Activated T-cell treated with anti-CD3 and anti-CD28 coated beads, Interleukin-2, amount 50 U/mL, for 4 hours (primary cell): ENCODE measurements at regions not wholly inside any gene's neighbourhood (a gene's known extent, or its start where the extent isn't known, plus 50 kb on each side); places are given as distances from the start of the nearest gene placed in this dataset.
"Not testable (repeated sequence)": the region's sequence is repeated elsewhere in the genome, so short reads cannot be mapped to it uniquely, and the experiment has no call there.

Experiments used
- ATAC-seq, 2 donors: fragments of 200-7000 bp; cut with Tn5 transposase; one replicate each; pipeline ENCODE4 v1.10.0; 2021
- DNase-seq: peaks from one replicate; pipeline ENCODE4 v3.0.0-alpha.2; 2020
- H3K27me3 Mint-ChIP-seq: one replicate; pipeline ENCODE4 v1.8.0; 2021; ENCODE audit warnings: low read depth, mixed read lengths
- H3K36me3 Mint-ChIP-seq: one replicate; pipeline ENCODE4 v1.8.0; 2022; ENCODE audit warnings: mixed read lengths; ENCODE audit not compliant: insufficient read depth
- H3K4me1 Mint-ChIP-seq: one replicate; pipeline ENCODE4 v1.8.0; 2021; ENCODE audit warnings: low read depth, mixed read lengths
- H3K4me3 Mint-ChIP-seq: one replicate; pipeline ENCODE4 v1.8.0; 2021; ENCODE audit warnings: mild to moderate bottlenecking, moderate library complexity, mixed read lengths
- H3K9me3 Mint-ChIP-seq: one replicate; pipeline ENCODE4 v1.8.0; 2021; ENCODE audit warnings: mixed read lengths

GRCh38 chr21:9851166-9851565, 670.2 kb upstream of the TPTE start:
- H3K27me3 Mint-ChIP-seq, H3K4me1 Mint-ChIP-seq, H3K9me3 Mint-ChIP-seq, DNase-seq, H3K4me3 Mint-ChIP-seq, H3K36me3 Mint-ChIP-seq, ATAC-seq: not testable (repeated sequence)

DNA sequence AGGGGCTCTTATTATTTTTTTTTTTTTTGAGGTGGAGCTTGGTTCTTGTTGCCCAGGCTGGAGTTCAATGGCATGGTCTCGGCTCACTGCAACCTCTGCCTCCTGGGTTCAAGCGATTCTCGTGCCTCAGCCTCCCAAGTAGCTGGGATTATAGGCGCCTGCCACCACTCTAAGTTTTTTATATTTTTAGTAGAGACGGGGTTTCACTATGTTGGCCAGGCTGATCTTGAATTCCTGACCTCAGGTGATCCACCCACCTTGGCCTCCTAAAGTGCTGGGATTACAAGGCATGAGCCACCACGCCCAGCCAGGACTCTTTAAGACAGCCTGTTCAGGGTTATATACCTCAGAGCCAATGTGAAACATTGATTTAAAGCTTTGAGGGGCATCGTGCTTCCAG, 669.7 kb upstream of the TPTE start:
- ATAC-seq, H3K9me3 Mint-ChIP-seq, H3K4me1 Mint-ChIP-seq, H3K36me3 Mint-ChIP-seq, DNase-seq, H3K27me3 Mint-ChIP-seq, H3K4me3 Mint-ChIP-seq: not testable (repeated sequence)

DNA sequence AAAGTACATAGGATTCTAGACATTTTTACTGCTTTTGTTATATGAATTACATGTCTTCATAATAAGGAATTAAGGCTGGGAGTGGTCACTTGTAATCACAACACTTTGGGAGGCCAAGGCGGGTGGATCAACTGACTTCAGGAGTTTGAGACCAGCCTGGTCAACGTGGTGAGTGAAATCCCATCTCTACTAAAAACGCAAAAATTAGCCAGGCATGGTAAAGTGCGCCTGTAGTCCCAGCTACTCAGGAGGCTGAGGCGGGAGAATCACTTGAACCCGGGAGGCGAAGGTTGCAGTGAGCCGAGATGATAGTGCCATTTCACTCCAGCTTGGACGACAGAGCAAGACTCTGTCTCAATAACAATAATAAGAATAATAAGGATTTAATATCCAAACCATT, 663.8 kb upstream of the TPTE start:
- not testable (repeated sequence) for H3K4me1 Mint-ChIP-seq, ATAC-seq, DNase-seq, H3K36me3 Mint-ChIP-seq, H3K27me3 Mint-ChIP-seq, H3K4me3 Mint-ChIP-seq
- peaks cover 14% of the 10 kb centered on the region for H3K9me3 Mint-ChIP-seq

DNA sequence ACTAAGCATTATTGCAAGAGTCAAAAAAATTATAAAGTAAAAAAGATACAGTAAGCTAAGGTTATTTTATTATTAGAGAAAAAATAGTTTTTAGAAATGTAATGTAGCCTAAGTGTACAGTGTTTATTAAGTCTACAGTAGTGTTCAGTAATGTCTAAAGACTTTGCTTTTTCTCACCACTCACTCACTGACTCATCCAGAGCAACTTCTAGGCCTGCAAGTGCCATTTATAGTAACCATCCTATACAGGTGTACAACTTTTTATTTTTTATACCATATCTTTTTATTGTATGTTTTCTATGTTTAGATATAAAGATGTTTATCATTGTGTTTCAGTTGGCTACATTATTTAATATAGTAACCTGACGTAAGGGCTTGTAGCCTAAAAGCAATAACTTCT, 661.5 kb upstream of the TPTE start:
- H3K4me3 Mint-ChIP-seq, H3K36me3 Mint-ChIP-seq, ATAC-seq, DNase-seq, H3K4me1 Mint-ChIP-seq, H3K27me3 Mint-ChIP-seq: not testable (repeated sequence)
- H3K9me3 Mint-ChIP-seq, result peaks cover 27% of the 10 kb centered on the region

- not testable (repeated sequence) for H3K4me1 Mint-ChIP-seq, H3K4me3 Mint-ChIP-seq, DNase-seq, H3K27me3 Mint-ChIP-seq, ATAC-seq, H3K36me3 Mint-ChIP-seq
- H3K9me3 Mint-ChIP-seq, result peaks cover 27% of the 10 kb centered on the region
Observed at GRCh38 chr21:9862456-9862855, 658.9 kb upstream of the TPTE start.

DNA sequence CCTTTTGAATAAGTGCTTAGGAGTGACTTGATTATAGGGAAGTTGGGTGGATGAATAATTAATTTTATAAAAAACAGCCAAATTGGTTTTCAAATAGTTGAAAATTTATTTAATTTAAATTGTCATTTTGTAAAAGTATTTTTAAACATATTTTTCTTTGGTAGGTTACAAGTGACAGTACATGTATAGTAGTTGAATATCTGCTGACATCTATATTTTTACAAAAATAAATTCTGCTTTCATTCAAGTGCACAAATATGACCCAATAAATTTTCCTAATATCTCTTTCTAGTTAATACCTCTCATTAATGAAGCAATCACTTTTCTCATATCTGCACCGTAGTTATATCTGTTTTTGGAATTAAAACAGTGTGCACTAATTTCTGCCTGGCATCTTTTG, 653.6 kb upstream of the TPTE start:
- H3K9me3 Mint-ChIP-seq, result peaks cover 23% of the 10 kb centered on the region
- DNase-seq, H3K36me3 Mint-ChIP-seq, H3K27me3 Mint-ChIP-seq, H3K4me3 Mint-ChIP-seq, ATAC-seq, H3K4me1 Mint-ChIP-seq: not testable (repeated sequence)

DNA sequence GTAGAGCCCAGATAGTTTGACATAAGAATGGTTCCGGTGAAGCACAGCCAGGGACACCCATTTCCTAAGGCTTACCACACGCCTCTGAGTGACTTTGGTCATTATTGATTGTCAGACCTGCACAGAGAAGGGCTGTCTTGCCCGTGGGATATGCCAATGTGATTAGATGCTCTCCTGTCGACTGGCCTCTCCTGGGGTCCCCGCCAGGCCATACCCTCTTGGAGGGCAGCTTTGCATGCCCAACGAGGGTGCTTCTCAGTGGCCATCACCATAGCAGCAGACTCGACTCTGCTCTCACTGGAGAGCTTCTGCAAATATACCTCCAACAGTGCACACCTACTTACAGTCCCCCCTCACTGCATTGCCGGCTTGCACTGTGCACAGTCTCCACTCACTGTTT, 648.3 kb upstream of the TPTE start:
- not testable (repeated sequence) for H3K27me3 Mint-ChIP-seq, H3K36me3 Mint-ChIP-seq, ATAC-seq, DNase-seq, H3K4me1 Mint-ChIP-seq, H3K4me3 Mint-ChIP-seq
- H3K9me3 Mint-ChIP-seq, result peaks cover 14% of the 10 kb centered on the region

DNA sequence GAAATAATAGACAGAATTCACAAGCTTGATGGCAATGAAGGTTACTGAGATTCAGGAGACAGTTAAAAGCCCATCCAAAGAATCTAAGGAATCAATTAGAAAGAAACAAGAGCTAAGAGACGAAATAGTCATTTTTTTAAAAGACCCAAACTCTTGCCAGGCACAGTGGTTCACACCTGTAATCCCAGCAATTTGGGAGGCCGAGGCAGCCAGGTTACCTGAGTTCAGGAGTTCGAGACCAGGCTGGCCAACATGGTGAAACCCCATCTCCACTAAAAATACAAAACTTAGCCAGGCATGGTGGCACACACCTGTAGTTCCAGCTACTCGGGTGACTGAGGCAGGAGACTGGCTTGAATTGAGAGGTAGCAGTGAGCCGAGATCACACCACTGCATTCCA, 647.2 kb upstream of the TPTE start:
- not testable (repeated sequence) for H3K27me3 Mint-ChIP-seq, ATAC-seq, DNase-seq, H3K4me1 Mint-ChIP-seq, H3K4me3 Mint-ChIP-seq, H3K36me3 Mint-ChIP-seq
- peaks cover 14% of the 10 kb centered on the region for H3K9me3 Mint-ChIP-seq

DNA sequence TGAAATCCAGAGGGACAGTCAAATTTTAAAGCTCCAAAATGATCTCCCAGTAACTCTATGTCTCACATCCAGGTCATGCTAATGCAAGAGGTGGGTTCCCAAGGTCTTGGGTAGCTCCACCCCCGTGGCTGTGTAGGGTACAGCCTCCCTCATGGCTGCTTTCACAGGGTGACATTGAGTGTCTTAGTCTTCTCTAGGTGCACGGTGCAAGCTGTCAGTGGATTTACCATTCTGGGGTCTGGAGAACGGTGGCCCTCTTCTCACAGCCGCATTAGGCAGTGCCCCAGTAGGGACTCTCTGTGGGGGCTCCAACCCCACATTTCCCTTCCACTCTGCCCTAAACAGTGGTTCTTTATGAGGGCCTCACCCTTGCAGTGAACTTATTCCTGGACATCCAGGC, 640.0 kb upstream of the TPTE start:
- H3K27me3 Mint-ChIP-seq, H3K4me3 Mint-ChIP-seq, H3K9me3 Mint-ChIP-seq: not testable (repeated sequence)

GRCh38 chr21:9883047-9883446, 638.3 kb upstream of the TPTE start:
- not testable (repeated sequence) for H3K27me3 Mint-ChIP-seq, H3K36me3 Mint-ChIP-seq, ATAC-seq, H3K9me3 Mint-ChIP-seq, H3K4me1 Mint-ChIP-seq, H3K4me3 Mint-ChIP-seq, DNase-seq

More for the DNA sequence above, 640.0 kb upstream of the TPTE start:
- H3K4me1 Mint-ChIP-seq, ATAC-seq, H3K36me3 Mint-ChIP-seq, DNase-seq: not testable (repeated sequence)

GRCh38 chr21:9883571-9884282, 637.7 kb upstream of the TPTE start:
- not testable (repeated sequence) for H3K4me1 Mint-ChIP-seq, H3K36me3 Mint-ChIP-seq, H3K9me3 Mint-ChIP-seq, H3K27me3 Mint-ChIP-seq, ATAC-seq, DNase-seq, H3K4me3 Mint-ChIP-seq

DNA sequence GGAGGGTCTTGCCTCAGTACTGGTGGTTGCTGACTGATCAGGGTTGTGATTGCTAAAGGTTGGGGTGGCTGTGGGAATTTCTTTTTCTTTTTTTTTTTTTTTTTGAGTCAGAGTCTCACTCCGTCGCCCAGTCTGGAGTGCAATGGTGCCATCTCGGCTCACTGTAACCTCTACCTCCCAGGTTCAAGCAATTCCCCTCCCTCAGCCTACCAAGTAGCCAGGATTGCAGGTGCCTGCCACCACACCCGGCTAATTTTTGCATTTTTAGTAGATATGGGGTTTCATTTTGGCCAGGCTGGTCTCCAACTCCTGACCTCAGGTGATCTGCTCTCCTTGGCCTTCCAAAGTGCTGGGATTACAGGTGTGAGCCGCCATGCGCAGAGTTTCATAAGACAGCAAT, 632.9 kb upstream of the TPTE start:
- not testable (repeated sequence) for ATAC-seq, H3K4me3 Mint-ChIP-seq, H3K4me1 Mint-ChIP-seq, DNase-seq, H3K27me3 Mint-ChIP-seq, H3K36me3 Mint-ChIP-seq
- H3K9me3 Mint-ChIP-seq, result peaks cover 15% of the 10 kb centered on the region

GRCh38 chr21:9903579-9903978, 617.8 kb upstream of the TPTE start:
- H3K4me1 Mint-ChIP-seq, H3K4me3 Mint-ChIP-seq, H3K27me3 Mint-ChIP-seq, H3K36me3 Mint-ChIP-seq, DNase-seq, ATAC-seq: not testable (repeated sequence)
- H3K9me3 Mint-ChIP-seq, result peaks cover 17% of the 10 kb centered on the region

DNA sequence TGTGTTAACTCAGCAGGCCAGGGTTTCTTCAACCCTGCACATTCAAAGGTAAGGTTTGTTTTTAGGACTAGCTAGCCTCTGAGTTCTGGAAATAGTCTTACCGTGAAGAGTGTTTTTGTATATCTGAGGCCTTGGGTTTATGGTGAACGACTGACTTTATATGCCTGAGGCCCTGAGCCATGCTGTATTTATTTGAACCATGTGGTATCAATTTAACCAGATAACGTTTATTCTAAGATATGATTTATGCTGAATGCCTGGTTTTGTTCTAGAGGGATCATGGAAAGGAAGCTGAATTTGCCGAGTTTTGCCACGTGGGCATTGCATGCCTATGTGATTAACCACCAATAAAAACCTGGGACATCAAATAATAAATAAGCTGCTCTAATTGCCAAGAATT, 607.2 kb upstream of the TPTE start:
- peaks cover 25% of the 10 kb centered on the region for H3K9me3 Mint-ChIP-seq
- not testable (repeated sequence) for H3K36me3 Mint-ChIP-seq, DNase-seq, H3K4me1 Mint-ChIP-seq, ATAC-seq, H3K27me3 Mint-ChIP-seq, H3K4me3 Mint-ChIP-seq

DNA sequence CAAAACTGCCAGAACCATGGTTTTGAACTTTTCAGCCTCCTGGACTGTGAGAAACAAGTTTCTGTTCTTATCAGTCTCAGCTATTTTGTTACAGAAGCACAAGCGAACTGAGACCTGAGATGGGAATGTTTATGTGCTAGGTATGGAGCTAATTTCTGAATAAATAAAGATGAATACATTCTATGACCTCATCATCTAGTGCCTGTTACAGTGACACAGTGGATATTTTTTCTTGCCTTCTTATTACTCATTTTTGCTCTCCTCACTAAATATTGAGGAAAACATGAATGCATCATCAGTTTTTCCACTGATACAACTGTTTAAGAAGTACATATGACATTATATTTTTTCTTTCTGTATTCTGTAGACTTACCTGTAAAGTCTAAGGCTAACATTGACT, 601.9 kb upstream of the TPTE start:
- H3K4me1 Mint-ChIP-seq, H3K27me3 Mint-ChIP-seq, ATAC-seq, H3K4me3 Mint-ChIP-seq, DNase-seq, H3K36me3 Mint-ChIP-seq: not testable (repeated sequence)
- peaks cover 11% of the 10 kb centered on the region for H3K9me3 Mint-ChIP-seq

DNA sequence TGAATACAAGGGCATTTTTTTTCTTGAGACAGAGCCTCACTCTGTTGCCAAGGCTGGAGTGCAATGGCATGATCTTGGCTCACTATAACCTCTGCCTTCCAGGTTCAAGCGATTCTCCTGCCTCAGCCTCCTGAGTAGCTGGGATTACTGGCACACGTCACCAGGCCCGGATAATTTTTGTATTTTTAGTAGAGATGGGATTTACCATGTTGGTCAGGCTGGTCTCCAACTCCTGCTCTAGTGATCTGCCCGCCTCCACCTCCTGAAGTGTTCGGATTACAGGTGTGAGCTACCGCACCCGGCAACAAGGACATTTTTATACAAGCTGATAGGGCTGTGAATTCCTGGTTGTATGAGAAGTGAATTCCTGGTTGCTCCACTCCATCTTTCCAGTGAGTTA, 577.7 kb upstream of the TPTE start:
- peaks cover 44% of the 10 kb centered on the region for H3K9me3 Mint-ChIP-seq
- not testable (repeated sequence) for ATAC-seq, H3K4me1 Mint-ChIP-seq, H3K4me3 Mint-ChIP-seq, H3K27me3 Mint-ChIP-seq, H3K36me3 Mint-ChIP-seq, DNase-seq
